ENCODE measurements at regions not wholly inside any gene's neighbourhood (a gene's known extent, or its start where the extent isn't known, plus 50 kb on each side); places are given as distances from the start of the nearest gene placed in this dataset.

GRCh38 chr1:229085291-229085690 lies 185.6 kb upstream of the RAB4A start:
- TF ChIP-seq, protein P1, sequence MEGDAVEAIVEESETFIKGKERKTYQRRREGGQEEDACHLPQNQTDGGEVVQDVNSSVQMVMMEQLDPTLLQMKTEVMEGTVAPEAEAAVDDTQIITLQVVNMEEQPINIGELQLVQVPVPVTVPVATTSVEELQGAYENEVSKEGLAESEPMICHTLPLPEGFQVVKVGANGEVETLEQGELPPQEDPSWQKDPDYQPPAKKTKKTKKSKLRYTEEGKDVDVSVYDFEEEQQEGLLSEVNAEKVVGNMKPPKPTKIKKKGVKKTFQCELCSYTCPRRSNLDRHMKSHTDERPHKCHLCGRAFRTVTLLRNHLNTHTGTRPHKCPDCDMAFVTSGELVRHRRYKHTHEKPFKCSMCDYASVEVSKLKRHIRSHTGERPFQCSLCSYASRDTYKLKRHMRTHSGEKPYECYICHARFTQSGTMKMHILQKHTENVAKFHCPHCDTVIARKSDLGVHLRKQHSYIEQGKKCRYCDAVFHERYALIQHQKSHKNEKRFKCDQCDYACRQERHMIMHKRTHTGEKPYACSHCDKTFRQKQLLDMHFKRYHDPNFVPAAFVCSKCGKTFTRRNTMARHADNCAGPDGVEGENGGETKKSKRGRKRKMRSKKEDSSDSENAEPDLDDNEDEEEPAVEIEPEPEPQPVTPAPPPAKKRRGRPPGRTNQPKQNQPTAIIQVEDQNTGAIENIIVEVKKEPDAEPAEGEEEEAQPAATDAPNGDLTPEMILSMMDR (conservative IDR thresholded peaks at IDR 0.05; ENCODE audit: low read depth, low read length): no peak
- H3K27ac ChIP-seq (ENCODE audit: low read depth, low read length, poor library complexity, severe bottlenecking): no peak overlapping the region
- POLR2A ChIA-PET (ENCODE audit: low non-redundant PET): no interaction called here

DNA sequence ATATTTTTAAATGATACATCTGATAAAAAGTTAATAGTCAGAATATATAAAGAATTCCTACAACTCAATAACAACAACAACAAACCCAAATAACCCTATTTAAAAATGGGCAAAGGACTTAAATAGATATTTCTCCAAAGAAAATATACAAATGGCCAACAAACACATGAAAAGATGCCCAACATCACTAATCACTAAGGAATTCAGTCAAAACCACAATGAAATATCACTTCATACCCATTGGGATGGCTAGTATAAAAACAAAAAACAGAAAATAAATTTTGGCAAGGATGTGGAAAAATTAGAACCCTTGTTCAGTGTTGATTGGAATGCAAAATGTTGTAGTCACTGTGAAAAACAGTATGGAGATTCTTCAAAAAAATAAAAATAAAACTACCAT lies 184.8 kb upstream of the RAB4A start:
- Histone ChIP-seq H3K27me3 (replicated peaks; ENCODE audit: insufficient read depth, low read depth, low read length, poor library complexity) (peaks cover 4% of the 10 kb centered on the region), H3K27ac (ENCODE audit: low read depth, low read length, poor library complexity, severe bottlenecking) (no peak overlapping the region), H3K4me3 (ENCODE audit: low read depth, low read length, poor library complexity, severe bottlenecking) (no peak overlapping the region), H3K9me3 (ENCODE audit: low read depth, low read length, poor library complexity, severe bottlenecking) (peaks cover 10% of the 10 kb centered on the region), H3K4me1 (ENCODE audit: insufficient read depth, low read length, poor library complexity, severe bottlenecking) (no peaks in the 10 kb centered on the region), H3K36me3 (ENCODE audit: insufficient read depth, low read length, poor library complexity, severe bottlenecking) (no peaks in the 10 kb centered on the region)
- no peak for TF ChIP-seq EZH2 (IDR thresholded peaks at IDR 0.05; ENCODE audit: borderline replicate concordance, low read depth, low read length, poor library complexity, severe bottlenecking)
- TF ChIP-seq, protein P1 (conservative IDR thresholded peaks at IDR 0.05; ENCODE audit: low read depth, low read length): no peak
- POLR2A ChIA-PET (ENCODE audit: low non-redundant PET): no interaction called here
- intact Hi-C loops (cut with micrococcal nuclease; ENCODE audit: unreplicated experiment): no loop called here
- CTCF ChIA-PET: no interaction called here
- DNase-seq (ENCODE audit: low spot score): no peak
- BruUV-seq (replicated peaks): no TSS peak

More at GRCh38 chr1:229085291-229085690, 185.6 kb upstream of the RAB4A start:
- Histone ChIP-seq H3K4me1 (ENCODE audit: insufficient read depth, low read length, poor library complexity, severe bottlenecking) (no peaks in the 10 kb centered on the region), H3K36me3 (ENCODE audit: insufficient read depth, low read length, poor library complexity, severe bottlenecking) (no peaks in the 10 kb centered on the region), H3K27me3 (replicated peaks; ENCODE audit: insufficient read depth, low read depth, low read length, poor library complexity) (peaks cover 4% of the 10 kb centered on the region), H3K4me3 (ENCODE audit: low read depth, low read length, poor library complexity, severe bottlenecking) (no peak overlapping the region), H3K9me3 (ENCODE audit: low read depth, low read length, poor library complexity, severe bottlenecking) (peaks cover 10% of the 10 kb centered on the region)
- no TSS peak for BruUV-seq (replicated peaks)
- no peak for DNase-seq (ENCODE audit: low spot score)
- CTCF ChIA-PET: no interaction called here
- intact Hi-C loops (cut with micrococcal nuclease; ENCODE audit: unreplicated experiment): no loop called here

DNA sequence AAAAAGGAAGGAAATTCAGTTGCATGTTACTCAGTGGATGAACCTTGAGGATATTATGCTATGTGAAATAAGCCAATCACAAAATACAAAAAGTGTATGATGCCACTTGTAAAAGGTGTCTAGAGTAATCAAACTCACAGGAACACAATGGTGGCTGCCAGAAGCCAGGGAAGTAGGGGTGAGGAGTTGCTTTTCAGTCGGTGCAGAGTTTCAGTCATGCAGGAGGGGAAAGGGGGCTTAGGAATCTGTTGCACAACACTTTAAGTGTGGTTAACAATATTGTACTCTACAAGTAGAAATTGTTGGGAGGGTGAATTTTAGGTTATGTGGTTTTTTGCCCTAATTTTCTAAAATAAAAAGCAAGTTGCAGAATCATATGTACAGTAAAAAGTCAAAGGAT lies 184.2 kb upstream of the RAB4A start:
- Histone ChIP-seq H3K4me1 (ENCODE audit: insufficient read depth, low read length, poor library complexity, severe bottlenecking) (no peaks in the 10 kb centered on the region), H3K4me3 (ENCODE audit: low read depth, low read length, poor library complexity, severe bottlenecking) (no peak overlapping the region), H3K27me3 (replicated peaks; ENCODE audit: insufficient read depth, low read depth, low read length, poor library complexity) (peaks cover 4% of the 10 kb centered on the region), H3K36me3 (ENCODE audit: insufficient read depth, low read length, poor library complexity, severe bottlenecking) (no peaks in the 10 kb centered on the region), H3K9me3 (ENCODE audit: low read depth, low read length, poor library complexity, severe bottlenecking) (peaks cover 10% of the 10 kb centered on the region), H3K27ac (ENCODE audit: low read depth, low read length, poor library complexity, severe bottlenecking) (no peak overlapping the region)
- DNase-seq (ENCODE audit: low spot score): no peak
- BruUV-seq (replicated peaks): no TSS peak
- POLR2A ChIA-PET (ENCODE audit: low non-redundant PET): no interaction called here
- no peak for TF ChIP-seq EZH2 (IDR thresholded peaks at IDR 0.05; ENCODE audit: borderline replicate concordance, low read depth, low read length, poor library complexity, severe bottlenecking)
- TF ChIP-seq, protein P1 (conservative IDR thresholded peaks at IDR 0.05; ENCODE audit: low read depth, low read length): no peak
- intact Hi-C loops (cut with micrococcal nuclease; ENCODE audit: unreplicated experiment): no loop called here
- CTCF ChIA-PET: no interaction called here
